ENCODE measurements at regions not wholly inside any gene's neighbourhood (a gene's known extent, or its start where the extent isn't known, plus 50 kb on each side); places are given as distances from the start of the nearest gene placed in this dataset.
"Not testable (repeated sequence)": the region's sequence is repeated elsewhere in the genome, so short reads cannot be mapped to it uniquely, and the experiment has no call there.

GRCh38 chr4:58825278-58825677 lies 1715.1 kb upstream of the IGFBP7 start:
- no peak overlapping the region for H3K4me2 ChIP-seq (ENCODE audit: low read length)
- no peaks in the 10 kb centered on the region for H3K9me3 ChIP-seq (ENCODE audit: low read length)
- no peak overlapping the region for H3K9ac ChIP-seq (ENCODE audit: low read length)
- H3K27me3 ChIP-seq (ENCODE audit: insufficient read depth, low read depth, low read length), result no peaks in the 10 kb centered on the region
- no peak overlapping the region for H3K4me3 ChIP-seq (ENCODE audit: low read length)
- TF ChIP-seq REST (IDR thresholded peaks at IDR 0.05; ENCODE audit: borderline replicate concordance) (no peak), RAD21 (conservative IDR thresholded peaks at IDR 0.05) (no peak), TAF1 (IDR thresholded peaks at IDR 0.05; ENCODE audit: low read depth) (no peak), SMC3 (conservative IDR thresholded peaks at IDR 0.05; ENCODE audit: poor library complexity) (no peak), POLR2AphosphoS5 (IDR thresholded peaks at IDR 0.05) (no peak), MXI1 (conservative IDR thresholded peaks at IDR 0.05; ENCODE audit: poor library complexity, severe bottlenecking) (no peak), CTCF (IDR thresholded peaks at IDR 0.05; ENCODE audit: poor library complexity, severe bottlenecking) (no peak), EP300 (conservative IDR thresholded peaks at IDR 0.05; ENCODE audit: poor library complexity, severe bottlenecking) (no peak), EZH2 (IDR thresholded peaks at IDR 0.05; ENCODE audit: borderline replicate concordance, insufficient read depth, low read length, poor library complexity, severe bottlenecking) (no peak)
- H2AFZ ChIP-seq (ENCODE audit: low read depth, low read length), result no peak overlapping the region
- no peak overlapping the region for H3K27ac ChIP-seq (ENCODE audit: low read length)
- H3K36me3 ChIP-seq (ENCODE audit: insufficient read depth, low read length), result no peaks in the 10 kb centered on the region
- H4K20me1 ChIP-seq (ENCODE audit: insufficient read depth), result no peaks in the 10 kb centered on the region
- no peaks in the 10 kb centered on the region for H3K79me2 ChIP-seq (replicated peaks; ENCODE audit: insufficient read depth, low read length)
- H3F3A ChIP-seq (ENCODE audit: insufficient read depth, low read length, poor library complexity, severe bottlenecking), result no peaks in the 10 kb centered on the region
- no peaks in the 10 kb centered on the region for H3K9me2 ChIP-seq (ENCODE audit: insufficient read depth, low read length)

- not testable (repeated sequence) for H3K27me3 ChIP-seq (ENCODE audit: insufficient read depth, low read depth, low read length); H3K9ac ChIP-seq (ENCODE audit: low read length); H3K27ac ChIP-seq (ENCODE audit: low read length); H2AFZ ChIP-seq (ENCODE audit: low read depth, low read length); H3K4me2 ChIP-seq (ENCODE audit: low read length); H3K4me3 ChIP-seq (ENCODE audit: low read length); H3K9me3 ChIP-seq (ENCODE audit: low read length); H4K20me1 ChIP-seq (ENCODE audit: insufficient read depth); H3K36me3 ChIP-seq (ENCODE audit: insufficient read depth, low read length); H3K79me2 ChIP-seq (replicated peaks; ENCODE audit: insufficient read depth, low read length); H3K9me2 ChIP-seq (ENCODE audit: insufficient read depth, low read length); H3F3A ChIP-seq (ENCODE audit: insufficient read depth, low read length, poor library complexity, severe bottlenecking)
These were observed 1708.4 kb upstream of the IGFBP7 start for GRCh38 chr4:58818560-58818959.

GRCh38 chr4:58809948-58810347 lies 1699.8 kb upstream of the IGFBP7 start:
- no peaks in the 10 kb centered on the region for H3K36me3 ChIP-seq (ENCODE audit: insufficient read depth, low read length)
- H3K27ac ChIP-seq (ENCODE audit: low read length), result no peak overlapping the region
- H3K4me2 ChIP-seq (ENCODE audit: low read length), result no peak overlapping the region
- H3K9me3 ChIP-seq (ENCODE audit: low read length), result no peaks in the 10 kb centered on the region
- no peaks in the 10 kb centered on the region for H3K79me2 ChIP-seq (replicated peaks; ENCODE audit: insufficient read depth, low read length)
- no peak for TF ChIP-seq RAD21 (conservative IDR thresholded peaks at IDR 0.05)
- H3K4me3 ChIP-seq (ENCODE audit: low read length), result no peak overlapping the region
- H4K20me1 ChIP-seq (ENCODE audit: insufficient read depth), result no peaks in the 10 kb centered on the region
- no peaks in the 10 kb centered on the region for H3F3A ChIP-seq (ENCODE audit: insufficient read depth, low read length, poor library complexity, severe bottlenecking)
- no peak overlapping the region for H2AFZ ChIP-seq (ENCODE audit: low read depth, low read length)
- no peak overlapping the region for H3K9ac ChIP-seq (ENCODE audit: low read length)
- no peaks in the 10 kb centered on the region for H3K27me3 ChIP-seq (ENCODE audit: insufficient read depth, low read depth, low read length)
- no peaks in the 10 kb centered on the region for H3K9me2 ChIP-seq (ENCODE audit: insufficient read depth, low read length)
